GM23338 (cell line): ENCODE measurements at regions not wholly inside any gene's neighbourhood (a gene's known extent, or its start where the extent isn't known, plus 50 kb on each side); places are given as distances from the start of the nearest gene placed in this dataset.

ENCODE experiments used
- ATAC-seq: fragments of 200-7000 bp; cut with Tn5 transposase; 3 replicates; pipeline ENCODE4 v1.9.1; 2020
- DNase-seq: peaks from one replicate; pipeline ENCODE4 v3.0.0-alpha.2; 2015; ENCODE audit warnings: low spot score
- H2AFZ ChIP-seq: fragments of 200-600 bp; sonication (generic); 2 replicates; pipeline ENCODE4 v1.8.0; 2016; ENCODE audit warnings: antibody characterized with exemption, mild to moderate bottlenecking, moderate library complexity
- H3F3A ChIP-seq: fragments of 200-600 bp; sonication (generic); replicated peaks from 2 replicates; pipeline ENCODE4 v1.8.0; 2017; ENCODE audit warnings: antibody characterized with exemption, mixed run types, low read depth
- H3K27ac ChIP-seq: fragments of 200-600 bp; sonication (generic); 2 replicates; pipeline ENCODE4 v1.6.1; 2016; ENCODE audit warnings: low read depth
- H3K27me3 ChIP-seq: fragments of 200-600 bp; sonication (generic); 2 replicates; pipeline ENCODE4 v1.8.0; 2016; ENCODE audit warnings: mild to moderate bottlenecking, mixed run types, moderate library complexity; ENCODE audit not compliant: insufficient read depth
- H3K36me3 ChIP-seq: fragments of 200-600 bp; sonication (generic); 2 replicates; pipeline ENCODE4 v1.8.0; 2016; ENCODE audit warnings: mild to moderate bottlenecking; ENCODE audit not compliant: insufficient read depth
- H3K4me1 ChIP-seq: fragments of 200-600 bp; sonication (generic); 2 replicates; pipeline ENCODE4 v1.8.0; 2016; ENCODE audit warnings: mild to moderate bottlenecking, moderate library complexity; ENCODE audit not compliant: insufficient read depth
- H3K4me2 ChIP-seq: fragments of 200-600 bp; sonication (generic); 2 replicates; pipeline ENCODE4 v1.7.1; 2017; ENCODE audit warnings: mixed run types
- H3K4me3 ChIP-seq: fragments of 200-600 bp; sonication (generic); 2 replicates; pipeline ENCODE4 v1.6.1; 2016; ENCODE audit warnings: mixed run types
- H3K79me2 ChIP-seq: fragments of 200-600 bp; sonication (generic); replicated peaks from 2 replicates; pipeline ENCODE4 v1.8.0; 2017; ENCODE audit warnings: mild to moderate bottlenecking; ENCODE audit not compliant: insufficient read depth
- H3K9me2 ChIP-seq: fragments of 200-600 bp; sonication (generic); 2 replicates; pipeline ENCODE4 v1.8.0; 2017; ENCODE audit not compliant: insufficient read depth
- H4K20me1 ChIP-seq: fragments of 200-600 bp; sonication (generic); replicated peaks from 2 replicates; pipeline ENCODE4 v1.8.0; 2017; ENCODE audit warnings: mild to moderate bottlenecking; ENCODE audit not compliant: insufficient read depth
- H3K27ac Mint-ChIP-seq: 2 replicates; pipeline ENCODE4 v1.8.0; 2020; ENCODE audit warnings: inconsistent platforms, mild to moderate bottlenecking, moderate library complexity, mixed read lengths
- H3K27me3 Mint-ChIP-seq: 3 replicates; pipeline ENCODE4 v1.8.0; 2022; ENCODE audit warnings: low read depth, mild to moderate bottlenecking, moderate library complexity, mixed read lengths, inconsistent platforms; ENCODE audit not compliant: insufficient read depth, poor library complexity
- H3K36me3 Mint-ChIP-seq: 3 replicates; pipeline ENCODE4 v1.8.0; 2021; ENCODE audit warnings: low read depth, mild to moderate bottlenecking, inconsistent platforms, moderate library complexity, mixed read lengths
- H3K4me1 Mint-ChIP-seq: 3 replicates; pipeline ENCODE4 v1.8.0; 2020; ENCODE audit warnings: mild to moderate bottlenecking, inconsistent platforms, mixed read lengths
- H3K4me3 Mint-ChIP-seq: 3 replicates; pipeline ENCODE4 v1.8.0; 2021; ENCODE audit warnings: moderate library complexity, mild to moderate bottlenecking, inconsistent platforms, mixed read lengths
- H3K9me3 Mint-ChIP-seq: 3 replicates; pipeline ENCODE4 v1.8.0; 2020; ENCODE audit warnings: moderate library complexity, mild to moderate bottlenecking, inconsistent platforms, mixed read lengths
- CREB1 ChIP-seq: fragments of 250-450 bp; sonication (Bioruptor Pico); IDR thresholded peaks from 2 replicates; pipeline ENCODE4 v1.5.0; 2020; ENCODE audit warnings: low read depth, mild to moderate bottlenecking, moderate library complexity
- EZH2 ChIP-seq: fragments of 200-600 bp; sonication (generic); IDR thresholded peaks from one replicate; pipeline ENCODE4 v1.8.0; 2017; ENCODE audit warnings: antibody characterized with exemption, mild to moderate bottlenecking, low read depth; ENCODE audit not compliant: unreplicated experiment
- EZH2phosphoT487 ChIP-seq: fragments of 200-600 bp; sonication (generic); IDR thresholded peaks from one replicate; pipeline ENCODE4 v1.8.1; 2018; ENCODE audit warnings: antibody characterized with exemption; ENCODE audit not compliant: unreplicated experiment
- JUNB ChIP-seq: IDR thresholded peaks from one replicate; pipeline ENCODE4 v1.6.1; 2016; ENCODE audit warnings: antibody characterized with exemption; ENCODE audit not compliant: unreplicated experiment
- NANOG ChIP-seq: IDR thresholded peaks from 2 replicates; pipeline ENCODE4 v1.6.1; 2016; ENCODE audit warnings: antibody characterized with exemption, borderline replicate concordance
- POLR2AphosphoS5 ChIP-seq: IDR thresholded peaks from 2 replicates; pipeline ENCODE4 v1.6.1; 2016; ENCODE audit warnings: antibody characterized with exemption, low read depth
- STAT1 ChIP-seq: IDR thresholded peaks from one replicate; pipeline ENCODE4 v1.6.1; 2016; ENCODE audit warnings: antibody characterized with exemption; ENCODE audit not compliant: unreplicated experiment
- ZNF114 ChIP-seq: fragments of 250-450 bp; sonication (Bioruptor Pico); IDR thresholded peaks from 2 replicates; pipeline ENCODE4 v1.5.0; 2020; ENCODE audit warnings: mild to moderate bottlenecking, moderate library complexity
- ZNF331 ChIP-seq: fragments of 250-450 bp; sonication (Bioruptor Pico); IDR thresholded peaks from 2 replicates; pipeline ENCODE4 v1.5.0; 2020; ENCODE audit warnings: low read depth, mild to moderate bottlenecking, moderate library complexity
- TF ChIP-seq, protein P1 (sequence below): fragments of 250-450 bp; sonication (Bioruptor Pico); IDR thresholded peaks from 2 replicates; pipeline ENCODE4 v1.5.0; 2020; ENCODE audit warnings: mild to moderate bottlenecking, moderate library complexity
- TF ChIP-seq, protein P2 (sequence below): IDR thresholded peaks from 2 replicates; pipeline ENCODE4 v1.6.1; 2016; ENCODE audit warnings: antibody characterized with exemption
- TF ChIP-seq, protein P3 (sequence below), 2 experiments: fragments of 200-600 bp in 1 of 2; sonication (generic) in 1 of 2; conservative IDR thresholded peaks; 2 replicates each; pipeline versions ENCODE4 v1.5.1 to v1.6.1; 2016 to 2017; ENCODE audit warnings: antibody characterized with exemption in 2 of 2, low read depth in 2 of 2, mild to moderate bottlenecking in 2 of 2, moderate library complexity in 1 of 2
- TF ChIP-seq, protein P4 (sequence below): IDR thresholded peaks from one replicate; pipeline ENCODE4 v1.6.1; 2018; ENCODE audit warnings: antibody characterized with exemption; ENCODE audit not compliant: unreplicated experiment

GRCh38 chr12:42774238-42774637, 184.7 kb upstream of the PRICKLE1 start:
- Mint-ChIP-seq H3K4me1 (peaks cover 11% of the 10 kb centered on the region), H3K36me3 (peaks cover 5% of the 10 kb centered on the region; the same call in 2 of the 3 replicates), H3K4me3 (no peak overlapping the region), H3K9me3 (peaks cover 9% of the 10 kb centered on the region), H3K27ac (no peak overlapping the region), H3K27me3 (peaks cover 8% of the 10 kb centered on the region)
- Histone ChIP-seq H3K4me1 (peaks cover 4% of the 10 kb centered on the region; the same call in 1 of the 2 replicates), H3F3A (no peaks in the 10 kb centered on the region), H2AFZ (no peak overlapping the region), H3K36me3 (no peaks in the 10 kb centered on the region), H3K9me2 (peaks cover 11% of the 10 kb centered on the region; the same call in 1 of the 2 replicates), H3K4me2 (no peak overlapping the region), H3K79me2 (no peaks in the 10 kb centered on the region), H3K27ac (no peak overlapping the region), H3K4me3 (no peak overlapping the region), H4K20me1 (no peaks in the 10 kb centered on the region), H3K27me3 (no peaks in the 10 kb centered on the region)
- DNase-seq (no peak), ATAC-seq (no peak)
- TF ChIP-seq, protein P1, sequence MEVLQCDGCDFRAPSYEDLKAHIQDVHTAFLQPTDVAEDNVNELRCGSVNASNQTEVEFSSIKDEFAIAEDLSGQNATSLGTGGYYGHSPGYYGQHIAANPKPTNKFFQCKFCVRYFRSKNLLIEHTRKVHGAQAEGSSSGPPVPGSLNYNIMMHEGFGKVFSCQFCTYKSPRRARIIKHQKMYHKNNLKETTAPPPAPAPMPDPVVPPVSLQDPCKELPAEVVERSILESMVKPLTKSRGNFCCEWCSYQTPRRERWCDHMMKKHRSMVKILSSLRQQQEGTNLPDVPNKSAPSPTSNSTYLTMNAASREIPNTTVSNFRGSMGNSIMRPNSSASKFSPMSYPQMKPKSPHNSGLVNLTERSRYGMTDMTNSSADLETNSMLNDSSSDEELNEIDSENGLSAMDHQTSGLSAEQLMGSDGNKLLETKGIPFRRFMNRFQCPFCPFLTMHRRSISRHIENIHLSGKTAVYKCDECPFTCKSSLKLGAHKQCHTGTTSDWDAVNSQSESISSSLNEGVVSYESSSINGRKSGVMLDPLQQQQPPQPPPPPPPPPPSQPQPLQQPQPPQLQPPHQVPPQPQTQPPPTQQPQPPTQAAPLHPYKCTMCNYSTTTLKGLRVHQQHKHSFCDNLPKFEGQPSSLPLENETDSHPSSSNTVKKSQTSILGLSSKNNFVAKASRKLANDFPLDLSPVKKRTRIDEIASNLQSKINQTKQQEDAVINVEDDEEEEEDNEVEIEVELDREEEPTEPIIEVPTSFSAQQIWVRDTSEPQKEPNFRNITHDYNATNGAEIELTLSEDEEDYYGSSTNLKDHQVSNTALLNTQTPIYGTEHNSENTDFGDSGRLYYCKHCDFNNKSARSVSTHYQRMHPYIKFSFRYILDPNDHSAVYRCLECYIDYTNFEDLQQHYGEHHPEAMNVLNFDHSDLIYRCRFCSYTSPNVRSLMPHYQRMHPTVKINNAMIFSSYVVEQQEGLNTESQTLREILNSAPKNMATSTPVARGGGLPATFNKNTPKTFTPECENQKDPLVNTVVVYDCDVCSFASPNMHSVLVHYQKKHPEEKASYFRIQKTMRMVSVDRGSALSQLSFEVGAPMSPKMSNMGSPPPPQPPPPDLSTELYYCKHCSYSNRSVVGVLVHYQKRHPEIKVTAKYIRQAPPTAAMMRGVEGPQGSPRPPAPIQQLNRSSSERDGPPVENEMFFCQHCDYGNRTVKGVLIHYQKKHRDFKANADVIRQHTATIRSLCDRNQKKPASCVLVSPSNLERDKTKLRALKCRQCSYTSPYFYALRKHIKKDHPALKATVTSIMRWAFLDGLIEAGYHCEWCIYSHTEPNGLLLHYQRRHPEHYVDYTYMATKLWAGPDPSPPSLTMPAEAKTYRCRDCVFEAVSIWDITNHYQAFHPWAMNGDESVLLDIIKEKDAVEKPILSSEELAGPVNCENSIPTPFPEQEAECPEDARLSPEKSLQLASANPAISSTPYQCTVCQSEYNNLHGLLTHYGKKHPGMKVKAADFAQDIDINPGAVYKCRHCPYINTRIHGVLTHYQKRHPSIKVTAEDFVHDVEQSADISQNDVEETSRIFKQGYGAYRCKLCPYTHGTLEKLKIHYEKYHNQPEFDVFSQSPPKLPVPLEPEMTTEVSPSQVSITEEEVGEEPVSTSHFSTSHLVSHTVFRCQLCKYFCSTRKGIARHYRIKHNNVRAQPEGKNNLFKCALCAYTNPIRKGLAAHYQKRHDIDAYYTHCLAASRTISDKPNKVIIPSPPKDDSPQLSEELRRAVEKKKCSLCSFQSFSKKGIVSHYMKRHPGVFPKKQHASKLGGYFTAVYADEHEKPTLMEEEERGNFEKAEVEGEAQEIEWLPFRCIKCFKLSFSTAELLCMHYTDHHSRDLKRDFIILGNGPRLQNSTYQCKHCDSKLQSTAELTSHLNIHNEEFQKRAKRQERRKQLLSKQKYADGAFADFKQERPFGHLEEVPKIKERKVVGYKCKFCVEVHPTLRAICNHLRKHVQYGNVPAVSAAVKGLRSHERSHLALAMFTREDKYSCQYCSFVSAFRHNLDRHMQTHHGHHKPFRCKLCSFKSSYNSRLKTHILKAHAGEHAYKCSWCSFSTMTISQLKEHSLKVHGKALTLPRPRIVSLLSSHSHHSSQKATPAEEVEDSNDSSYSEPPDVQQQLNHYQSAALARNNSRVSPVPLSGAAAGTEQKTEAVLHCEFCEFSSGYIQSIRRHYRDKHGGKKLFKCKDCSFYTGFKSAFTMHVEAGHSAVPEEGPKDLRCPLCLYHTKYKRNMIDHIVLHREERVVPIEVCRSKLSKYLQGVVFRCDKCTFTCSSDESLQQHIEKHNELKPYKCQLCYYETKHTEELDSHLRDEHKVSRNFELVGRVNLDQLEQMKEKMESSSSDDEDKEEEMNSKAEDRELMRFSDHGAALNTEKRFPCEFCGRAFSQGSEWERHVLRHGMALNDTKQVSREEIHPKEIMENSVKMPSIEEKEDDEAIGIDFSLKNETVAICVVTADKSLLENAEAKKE: no peak
- TF ChIP-seq CREB1 (CRISPR knock-in tag) (no peak), ZNF114 (CRISPR knock-in tag) (no peak), ZNF331 (CRISPR knock-in tag) (no peak), EZH2 (no peak), EZH2phosphoT487 (no peak), STAT1 (no peak), POLR2AphosphoS5 (no peak), JUNB (no peak), NANOG (no peak)
- TF ChIP-seq, protein P2, sequence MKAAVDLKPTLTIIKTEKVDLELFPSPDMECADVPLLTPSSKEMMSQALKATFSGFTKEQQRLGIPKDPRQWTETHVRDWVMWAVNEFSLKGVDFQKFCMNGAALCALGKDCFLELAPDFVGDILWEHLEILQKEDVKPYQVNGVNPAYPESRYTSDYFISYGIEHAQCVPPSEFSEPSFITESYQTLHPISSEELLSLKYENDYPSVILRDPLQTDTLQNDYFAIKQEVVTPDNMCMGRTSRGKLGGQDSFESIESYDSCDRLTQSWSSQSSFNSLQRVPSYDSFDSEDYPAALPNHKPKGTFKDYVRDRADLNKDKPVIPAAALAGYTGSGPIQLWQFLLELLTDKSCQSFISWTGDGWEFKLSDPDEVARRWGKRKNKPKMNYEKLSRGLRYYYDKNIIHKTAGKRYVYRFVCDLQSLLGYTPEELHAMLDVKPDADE: no peak
- TF ChIP-seq, protein P3, sequence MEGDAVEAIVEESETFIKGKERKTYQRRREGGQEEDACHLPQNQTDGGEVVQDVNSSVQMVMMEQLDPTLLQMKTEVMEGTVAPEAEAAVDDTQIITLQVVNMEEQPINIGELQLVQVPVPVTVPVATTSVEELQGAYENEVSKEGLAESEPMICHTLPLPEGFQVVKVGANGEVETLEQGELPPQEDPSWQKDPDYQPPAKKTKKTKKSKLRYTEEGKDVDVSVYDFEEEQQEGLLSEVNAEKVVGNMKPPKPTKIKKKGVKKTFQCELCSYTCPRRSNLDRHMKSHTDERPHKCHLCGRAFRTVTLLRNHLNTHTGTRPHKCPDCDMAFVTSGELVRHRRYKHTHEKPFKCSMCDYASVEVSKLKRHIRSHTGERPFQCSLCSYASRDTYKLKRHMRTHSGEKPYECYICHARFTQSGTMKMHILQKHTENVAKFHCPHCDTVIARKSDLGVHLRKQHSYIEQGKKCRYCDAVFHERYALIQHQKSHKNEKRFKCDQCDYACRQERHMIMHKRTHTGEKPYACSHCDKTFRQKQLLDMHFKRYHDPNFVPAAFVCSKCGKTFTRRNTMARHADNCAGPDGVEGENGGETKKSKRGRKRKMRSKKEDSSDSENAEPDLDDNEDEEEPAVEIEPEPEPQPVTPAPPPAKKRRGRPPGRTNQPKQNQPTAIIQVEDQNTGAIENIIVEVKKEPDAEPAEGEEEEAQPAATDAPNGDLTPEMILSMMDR (conservative IDR thresholded peaks at IDR 0.05; ENCODE audit: low read depth in 2 of 2): no peak
- TF ChIP-seq, protein P4, sequence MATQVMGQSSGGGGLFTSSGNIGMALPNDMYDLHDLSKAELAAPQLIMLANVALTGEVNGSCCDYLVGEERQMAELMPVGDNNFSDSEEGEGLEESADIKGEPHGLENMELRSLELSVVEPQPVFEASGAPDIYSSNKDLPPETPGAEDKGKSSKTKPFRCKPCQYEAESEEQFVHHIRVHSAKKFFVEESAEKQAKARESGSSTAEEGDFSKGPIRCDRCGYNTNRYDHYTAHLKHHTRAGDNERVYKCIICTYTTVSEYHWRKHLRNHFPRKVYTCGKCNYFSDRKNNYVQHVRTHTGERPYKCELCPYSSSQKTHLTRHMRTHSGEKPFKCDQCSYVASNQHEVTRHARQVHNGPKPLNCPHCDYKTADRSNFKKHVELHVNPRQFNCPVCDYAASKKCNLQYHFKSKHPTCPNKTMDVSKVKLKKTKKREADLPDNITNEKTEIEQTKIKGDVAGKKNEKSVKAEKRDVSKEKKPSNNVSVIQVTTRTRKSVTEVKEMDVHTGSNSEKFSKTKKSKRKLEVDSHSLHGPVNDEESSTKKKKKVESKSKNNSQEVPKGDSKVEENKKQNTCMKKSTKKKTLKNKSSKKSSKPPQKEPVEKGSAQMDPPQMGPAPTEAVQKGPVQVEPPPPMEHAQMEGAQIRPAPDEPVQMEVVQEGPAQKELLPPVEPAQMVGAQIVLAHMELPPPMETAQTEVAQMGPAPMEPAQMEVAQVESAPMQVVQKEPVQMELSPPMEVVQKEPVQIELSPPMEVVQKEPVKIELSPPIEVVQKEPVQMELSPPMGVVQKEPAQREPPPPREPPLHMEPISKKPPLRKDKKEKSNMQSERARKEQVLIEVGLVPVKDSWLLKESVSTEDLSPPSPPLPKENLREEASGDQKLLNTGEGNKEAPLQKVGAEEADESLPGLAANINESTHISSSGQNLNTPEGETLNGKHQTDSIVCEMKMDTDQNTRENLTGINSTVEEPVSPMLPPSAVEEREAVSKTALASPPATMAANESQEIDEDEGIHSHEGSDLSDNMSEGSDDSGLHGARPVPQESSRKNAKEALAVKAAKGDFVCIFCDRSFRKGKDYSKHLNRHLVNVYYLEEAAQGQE: no peak
